ENCODE measurements at regions not wholly inside any gene's neighbourhood (a gene's known extent, or its start where the extent isn't known, plus 50 kb on each side); places are given as distances from the start of the nearest gene placed in this dataset.

DNA sequence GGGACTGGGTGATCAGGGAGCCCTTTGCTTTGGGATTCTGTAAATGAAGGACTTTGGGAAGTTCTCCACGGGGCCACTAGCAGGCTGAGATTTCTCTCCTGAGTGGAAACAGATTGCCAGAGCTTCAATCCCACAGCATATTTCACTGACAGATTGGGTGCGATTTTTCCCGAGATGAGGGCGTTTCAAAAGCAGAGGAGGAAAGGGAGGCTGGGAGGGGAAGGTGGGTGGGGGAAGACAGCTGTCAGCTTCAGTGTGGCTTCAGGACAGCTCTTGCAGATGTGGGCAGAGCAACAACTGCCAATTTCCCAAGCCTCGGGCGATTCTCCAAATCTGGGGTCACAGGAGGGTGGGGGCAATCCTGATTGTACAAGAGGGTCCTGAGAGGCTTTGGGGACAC lies 258.5 kb upstream of the ADRA1B start (continued):
- TF ChIP-seq, protein P1, sequence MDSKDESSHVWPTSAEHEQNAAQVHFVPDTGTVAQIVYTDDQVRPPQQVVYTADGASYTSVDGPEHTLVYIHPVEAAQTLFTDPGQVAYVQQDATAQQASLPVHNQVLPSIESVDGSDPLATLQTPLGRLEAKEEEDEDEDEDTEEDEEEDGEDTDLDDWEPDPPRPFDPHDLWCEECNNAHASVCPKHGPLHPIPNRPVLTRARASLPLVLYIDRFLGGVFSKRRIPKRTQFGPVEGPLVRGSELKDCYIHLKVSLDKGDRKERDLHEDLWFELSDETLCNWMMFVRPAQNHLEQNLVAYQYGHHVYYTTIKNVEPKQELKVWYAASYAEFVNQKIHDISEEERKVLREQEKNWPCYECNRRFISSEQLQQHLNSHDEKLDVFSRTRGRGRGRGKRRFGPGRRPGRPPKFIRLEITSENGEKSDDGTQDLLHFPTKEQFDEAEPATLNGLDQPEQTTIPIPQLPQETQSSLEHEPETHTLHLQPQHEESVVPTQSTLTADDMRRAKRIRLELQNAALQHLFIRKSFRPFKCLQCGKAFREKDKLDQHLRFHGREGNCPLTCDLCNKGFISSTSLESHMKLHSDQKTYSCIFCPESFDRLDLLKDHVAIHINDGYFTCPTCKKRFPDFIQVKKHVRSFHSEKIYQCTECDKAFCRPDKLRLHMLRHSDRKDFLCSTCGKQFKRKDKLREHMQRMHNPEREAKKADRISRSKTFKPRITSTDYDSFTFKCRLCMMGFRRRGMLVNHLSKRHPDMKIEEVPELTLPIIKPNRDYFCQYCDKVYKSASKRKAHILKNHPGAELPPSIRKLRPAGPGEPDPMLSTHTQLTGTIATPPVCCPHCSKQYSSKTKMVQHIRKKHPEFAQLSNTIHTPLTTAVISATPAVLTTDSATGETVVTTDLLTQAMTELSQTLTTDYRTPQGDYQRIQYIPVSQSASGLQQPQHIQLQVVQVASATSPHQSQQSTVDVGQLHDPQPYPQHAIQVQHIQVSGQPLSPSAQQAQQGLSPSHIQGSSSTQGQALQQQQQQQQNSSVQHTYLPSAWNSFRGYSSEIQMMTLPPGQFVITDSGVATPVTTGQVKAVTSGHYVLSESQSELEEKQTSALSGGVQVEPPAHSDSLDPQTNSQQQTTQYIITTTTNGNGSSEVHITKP (IDR thresholded peaks at IDR 0.05; ENCODE audit: partially characterized antibody): no peak
- TF ChIP-seq ZNF696 (CRISPR knock-in tag; conservative IDR thresholded peaks at IDR 0.05) (no peak), SMARCA4 (IDR thresholded peaks at IDR 0.05) (no peak), MCM2 (IDR thresholded peaks at IDR 0.05; ENCODE audit: low read depth) (no peak), POLR2AphosphoS2 (IDR thresholded peaks at IDR 0.05; ENCODE audit: low read length) (no peak), ZNF384 (IDR thresholded peaks at IDR 0.05; ENCODE audit: low read depth, low read length) (no peak), MYBL2 (IDR thresholded peaks at IDR 0.05; ENCODE audit: low read depth) (no peak), MYBL2 (CRISPR knock-in tag; IDR thresholded peaks at IDR 0.05; ENCODE audit: borderline replicate concordance) (no peak)
- TF ChIP-seq, protein P2, sequence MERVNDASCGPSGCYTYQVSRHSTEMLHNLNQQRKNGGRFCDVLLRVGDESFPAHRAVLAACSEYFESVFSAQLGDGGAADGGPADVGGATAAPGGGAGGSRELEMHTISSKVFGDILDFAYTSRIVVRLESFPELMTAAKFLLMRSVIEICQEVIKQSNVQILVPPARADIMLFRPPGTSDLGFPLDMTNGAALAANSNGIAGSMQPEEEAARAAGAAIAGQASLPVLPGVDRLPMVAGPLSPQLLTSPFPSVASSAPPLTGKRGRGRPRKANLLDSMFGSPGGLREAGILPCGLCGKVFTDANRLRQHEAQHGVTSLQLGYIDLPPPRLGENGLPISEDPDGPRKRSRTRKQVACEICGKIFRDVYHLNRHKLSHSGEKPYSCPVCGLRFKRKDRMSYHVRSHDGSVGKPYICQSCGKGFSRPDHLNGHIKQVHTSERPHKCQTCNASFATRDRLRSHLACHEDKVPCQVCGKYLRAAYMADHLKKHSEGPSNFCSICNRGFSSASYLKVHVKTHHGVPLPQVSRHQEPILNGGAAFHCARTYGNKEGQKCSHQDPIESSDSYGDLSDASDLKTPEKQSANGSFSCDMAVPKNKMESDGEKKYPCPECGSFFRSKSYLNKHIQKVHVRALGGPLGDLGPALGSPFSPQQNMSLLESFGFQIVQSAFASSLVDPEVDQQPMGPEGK (CRISPR knock-in tag; IDR thresholded peaks at IDR 0.05; ENCODE audit: borderline replicate concordance): no peak
- TF ChIP-seq, protein P3, sequence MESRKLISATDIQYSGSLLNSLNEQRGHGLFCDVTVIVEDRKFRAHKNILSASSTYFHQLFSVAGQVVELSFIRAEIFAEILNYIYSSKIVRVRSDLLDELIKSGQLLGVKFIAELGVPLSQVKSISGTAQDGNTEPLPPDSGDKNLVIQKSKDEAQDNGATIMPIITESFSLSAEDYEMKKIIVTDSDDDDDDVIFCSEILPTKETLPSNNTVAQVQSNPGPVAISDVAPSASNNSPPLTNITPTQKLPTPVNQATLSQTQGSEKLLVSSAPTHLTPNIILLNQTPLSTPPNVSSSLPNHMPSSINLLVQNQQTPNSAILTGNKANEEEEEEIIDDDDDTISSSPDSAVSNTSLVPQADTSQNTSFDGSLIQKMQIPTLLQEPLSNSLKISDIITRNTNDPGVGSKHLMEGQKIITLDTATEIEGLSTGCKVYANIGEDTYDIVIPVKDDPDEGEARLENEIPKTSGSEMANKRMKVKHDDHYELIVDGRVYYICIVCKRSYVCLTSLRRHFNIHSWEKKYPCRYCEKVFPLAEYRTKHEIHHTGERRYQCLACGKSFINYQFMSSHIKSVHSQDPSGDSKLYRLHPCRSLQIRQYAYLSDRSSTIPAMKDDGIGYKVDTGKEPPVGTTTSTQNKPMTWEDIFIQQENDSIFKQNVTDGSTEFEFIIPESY (CRISPR knock-in tag; IDR thresholded peaks at IDR 0.05): no peak
- TF ChIP-seq, protein P4, sequence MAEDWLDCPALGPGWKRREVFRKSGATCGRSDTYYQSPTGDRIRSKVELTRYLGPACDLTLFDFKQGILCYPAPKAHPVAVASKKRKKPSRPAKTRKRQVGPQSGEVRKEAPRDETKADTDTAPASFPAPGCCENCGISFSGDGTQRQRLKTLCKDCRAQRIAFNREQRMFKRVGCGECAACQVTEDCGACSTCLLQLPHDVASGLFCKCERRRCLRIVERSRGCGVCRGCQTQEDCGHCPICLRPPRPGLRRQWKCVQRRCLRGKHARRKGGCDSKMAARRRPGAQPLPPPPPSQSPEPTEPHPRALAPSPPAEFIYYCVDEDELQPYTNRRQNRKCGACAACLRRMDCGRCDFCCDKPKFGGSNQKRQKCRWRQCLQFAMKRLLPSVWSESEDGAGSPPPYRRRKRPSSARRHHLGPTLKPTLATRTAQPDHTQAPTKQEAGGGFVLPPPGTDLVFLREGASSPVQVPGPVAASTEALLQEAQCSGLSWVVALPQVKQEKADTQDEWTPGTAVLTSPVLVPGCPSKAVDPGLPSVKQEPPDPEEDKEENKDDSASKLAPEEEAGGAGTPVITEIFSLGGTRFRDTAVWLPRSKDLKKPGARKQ (CRISPR knock-in tag; IDR thresholded peaks at IDR 0.05): no peak
- TF ChIP-seq, protein P5, sequence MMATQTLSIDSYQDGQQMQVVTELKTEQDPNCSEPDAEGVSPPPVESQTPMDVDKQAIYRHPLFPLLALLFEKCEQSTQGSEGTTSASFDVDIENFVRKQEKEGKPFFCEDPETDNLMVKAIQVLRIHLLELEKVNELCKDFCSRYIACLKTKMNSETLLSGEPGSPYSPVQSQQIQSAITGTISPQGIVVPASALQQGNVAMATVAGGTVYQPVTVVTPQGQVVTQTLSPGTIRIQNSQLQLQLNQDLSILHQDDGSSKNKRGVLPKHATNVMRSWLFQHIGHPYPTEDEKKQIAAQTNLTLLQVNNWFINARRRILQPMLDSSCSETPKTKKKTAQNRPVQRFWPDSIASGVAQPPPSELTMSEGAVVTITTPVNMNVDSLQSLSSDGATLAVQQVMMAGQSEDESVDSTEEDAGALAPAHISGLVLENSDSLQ (IDR thresholded peaks at IDR 0.05): no peak
